Right hindlimb (tissue), 1 donor: ENCODE measurements at regions not wholly inside any gene's neighbourhood (a gene's known extent, or its start where the extent isn't known, plus 50 kb on each side); places are given as distances from the start of the nearest gene placed in this dataset.
A peak's percentile ranks its signal among the peaks of the same experiment; 100 is the strongest.

Experiments used
- DNase-seq: peaks from one replicate; pipeline ENCODE4 v3.0.0-alpha.2; 2018

- no peak for DNase-seq
These were observed 358.3 kb upstream of the SMIM21 start for GRCh38 chr18:75785834-75786233.

GRCh38 chr18:75785206-75785605 lies 357.7 kb upstream of the SMIM21 start:
- no peak for DNase-seq

DNA sequence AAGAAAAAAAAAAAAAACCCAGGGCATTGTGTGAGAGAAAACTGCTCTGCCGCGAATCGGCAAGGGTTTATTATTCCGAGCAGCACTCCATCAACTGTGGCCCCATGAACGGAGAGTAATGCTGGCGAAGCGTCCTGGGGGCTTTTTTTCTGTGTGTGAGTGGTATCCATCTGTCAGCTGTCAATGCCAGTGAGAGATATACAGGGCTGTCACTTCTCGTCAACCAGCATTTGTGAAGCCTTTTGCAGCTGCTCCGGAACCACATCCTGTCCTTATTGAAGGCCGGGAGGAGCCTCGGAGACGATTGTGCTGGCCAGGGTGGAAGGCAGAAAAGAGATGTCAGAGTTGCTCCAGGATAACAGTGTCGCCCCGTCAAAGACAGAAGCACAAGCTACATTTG lies 356.9 kb upstream of the SMIM21 start:
- DNase-seq: peak; percentile 59

DNA sequence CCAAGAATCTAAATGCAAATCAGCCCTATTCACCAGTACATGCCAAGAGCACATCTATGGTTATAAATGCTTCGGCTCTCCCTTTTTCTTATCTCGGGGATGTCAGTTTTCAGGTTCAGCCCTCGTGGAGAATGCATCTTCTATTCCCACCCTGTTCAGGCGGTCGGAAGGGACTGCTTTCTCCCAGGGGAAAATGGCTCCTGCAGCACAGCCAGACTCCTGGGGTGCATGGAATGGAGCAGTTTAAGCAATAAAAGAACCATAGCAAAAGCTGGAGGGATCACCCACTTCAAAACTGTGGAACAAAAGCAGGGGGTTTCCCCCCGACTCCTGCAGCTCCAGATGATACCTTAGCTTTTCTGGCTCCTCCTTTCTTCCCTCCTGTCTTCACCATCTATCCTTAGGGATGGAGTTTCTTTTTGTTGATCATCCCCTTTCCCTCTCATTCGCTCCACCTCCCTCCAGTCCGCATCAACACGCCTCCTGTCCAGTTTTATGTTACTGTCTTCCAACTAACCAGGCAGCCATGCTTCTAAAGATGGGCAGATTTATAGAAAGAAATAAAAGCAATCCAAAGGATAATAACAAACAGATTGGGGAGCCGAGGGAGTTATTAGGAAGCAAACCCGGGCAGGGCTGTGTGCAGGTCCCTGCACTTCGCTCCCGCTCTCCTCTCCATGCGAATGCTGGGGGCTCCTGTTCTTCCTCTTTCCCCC lies 356.2 kb upstream of the SMIM21 start:
- DNase-seq: no peak

- DNase-seq: no peak
These were observed 355.3 kb upstream of the SMIM21 start for GRCh38 chr18:75782826-75783225.

- DNase-seq: no peak
These were observed 354.7 kb upstream of the SMIM21 start for GRCh38 chr18:75782204-75782603.

- DNase-seq: no peak
These were observed 352.4 kb upstream of the SMIM21 start for GRCh38 chr18:75779910-75780309.

- no peak for DNase-seq
These were observed 351.9 kb upstream of the SMIM21 start for GRCh38 chr18:75779450-75779849.

DNA sequence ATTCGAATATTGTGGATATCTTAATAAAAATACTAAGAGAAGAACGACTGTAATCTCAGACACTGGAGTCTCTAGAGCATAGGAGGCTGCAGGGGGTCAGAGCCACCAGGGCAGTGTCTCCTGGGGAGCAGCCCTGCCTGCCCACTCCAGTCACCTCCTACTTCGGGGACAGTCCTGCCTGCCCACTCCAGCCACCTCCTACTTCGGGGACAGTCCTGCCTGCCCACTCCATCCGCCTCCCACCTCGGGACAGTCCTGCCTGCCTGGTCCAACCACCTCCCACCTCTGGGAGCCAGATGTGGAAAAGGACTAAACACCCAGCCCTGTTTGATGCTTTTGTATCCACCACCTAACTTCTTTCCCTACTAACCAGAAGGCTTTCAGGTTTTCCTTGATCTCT lies 350.1 kb upstream of the SMIM21 start:
- no peak for DNase-seq

DNA sequence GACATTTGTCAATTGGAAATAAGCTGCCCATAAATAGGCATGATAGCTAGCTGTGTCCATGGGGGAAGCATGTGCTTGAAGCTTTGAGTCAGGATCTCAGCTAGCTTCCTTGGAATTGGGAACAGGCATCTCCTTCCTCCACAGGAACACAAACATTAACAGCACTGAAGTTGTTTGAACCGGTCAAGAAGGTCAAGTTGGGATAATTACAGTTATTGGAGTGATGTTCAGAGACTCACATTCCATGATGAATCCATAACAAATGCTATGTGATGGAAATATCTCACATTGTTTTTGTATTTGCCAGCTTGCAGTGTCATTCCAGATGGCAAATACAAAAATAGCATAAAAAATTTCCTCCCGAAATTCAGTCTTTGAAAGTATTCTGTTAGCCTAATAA lies 347.6 kb upstream of the SMIM21 start:
- DNase-seq: no peak

- no peak for DNase-seq
These were observed 346.1 kb upstream of the SMIM21 start for GRCh38 chr18:75773618-75774017.

DNA sequence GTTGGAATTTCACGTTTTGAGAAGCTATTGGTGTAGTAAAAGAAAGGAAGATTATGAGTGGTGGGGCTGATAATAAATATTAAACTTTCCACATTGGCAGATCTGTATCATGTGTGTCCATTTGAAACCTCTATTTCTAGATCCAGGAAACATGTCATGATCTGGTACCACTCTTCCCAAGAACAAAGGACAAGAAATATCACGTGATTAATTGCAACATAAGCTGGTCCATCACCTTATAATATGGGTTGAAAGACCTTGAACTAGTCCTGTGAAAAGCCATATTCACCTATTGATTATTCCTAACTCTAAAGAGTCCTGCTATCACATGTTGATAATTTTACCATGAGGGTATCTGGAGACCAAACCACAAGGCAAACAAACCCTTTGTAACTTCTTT lies 335.3 kb upstream of the SMIM21 start:
- DNase-seq: no peak

GRCh38 chr18:75760208-75760607 lies 332.7 kb upstream of the SMIM21 start:
- no peak for DNase-seq

GRCh38 chr18:75757951-75758350 lies 330.4 kb upstream of the SMIM21 start:
- no peak for DNase-seq

- DNase-seq: no peak
These were observed 326.9 kb upstream of the SMIM21 start for GRCh38 chr18:75754433-75754832.

- DNase-seq: no peak
These were observed 326.2 kb upstream of the SMIM21 start for GRCh38 chr18:75753753-75754152.

- peak; percentile 30 for DNase-seq
These were observed 325.3 kb upstream of the SMIM21 start for GRCh38 chr18:75752740-75753263.

DNA sequence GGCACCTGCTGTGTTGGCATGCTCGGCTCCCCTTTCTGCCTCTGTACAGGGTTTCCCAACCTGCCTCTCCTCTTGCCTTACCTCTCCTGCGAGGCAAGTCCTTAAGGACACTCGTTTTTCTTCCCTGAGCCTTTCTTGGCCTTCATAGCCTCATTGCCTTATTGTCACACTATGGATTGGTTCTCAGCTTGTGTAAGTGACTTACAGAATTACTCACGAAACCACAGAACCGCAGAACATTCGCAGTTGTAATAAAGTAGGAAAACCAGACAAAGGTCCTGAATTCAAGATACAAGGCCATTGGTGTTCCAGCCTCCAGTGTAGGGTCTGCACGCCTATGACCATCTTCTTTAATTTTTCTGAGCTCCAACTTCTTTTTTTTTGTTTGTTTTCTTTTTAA lies 317.6 kb upstream of the SMIM21 start:
- DNase-seq: no peak

GRCh38 chr18:75742516-75742915 lies 315.0 kb upstream of the SMIM21 start:
- no peak for DNase-seq

- DNase-seq: no peak
These were observed 312.2 kb upstream of the SMIM21 start for GRCh38 chr18:75739682-75740081.

GRCh38 chr18:75735291-75735690 lies 307.8 kb upstream of the SMIM21 start:
- DNase-seq: no peak

DNA sequence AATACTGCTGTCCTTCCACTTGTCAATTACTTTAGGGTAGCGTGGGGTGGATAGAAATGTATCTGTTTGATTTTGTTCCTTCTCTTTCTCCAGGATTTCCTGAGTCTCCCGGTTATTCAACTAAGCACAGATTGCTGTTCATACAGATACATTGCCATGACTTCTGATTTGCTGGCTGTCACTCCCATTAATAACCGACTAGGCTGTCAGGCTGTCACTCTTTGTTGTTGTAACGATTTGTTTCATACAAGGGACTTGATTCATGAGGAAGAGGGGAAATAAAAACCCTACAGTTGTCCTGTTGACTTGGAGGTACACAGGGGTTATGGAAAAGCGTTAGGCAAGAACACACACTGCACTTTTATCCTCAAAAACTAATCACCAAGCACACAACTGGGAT lies 302.7 kb upstream of the SMIM21 start:
- no peak for DNase-seq

- DNase-seq: no peak
These were observed 301.1 kb upstream of the SMIM21 start for GRCh38 chr18:75728621-75729020.

DNA sequence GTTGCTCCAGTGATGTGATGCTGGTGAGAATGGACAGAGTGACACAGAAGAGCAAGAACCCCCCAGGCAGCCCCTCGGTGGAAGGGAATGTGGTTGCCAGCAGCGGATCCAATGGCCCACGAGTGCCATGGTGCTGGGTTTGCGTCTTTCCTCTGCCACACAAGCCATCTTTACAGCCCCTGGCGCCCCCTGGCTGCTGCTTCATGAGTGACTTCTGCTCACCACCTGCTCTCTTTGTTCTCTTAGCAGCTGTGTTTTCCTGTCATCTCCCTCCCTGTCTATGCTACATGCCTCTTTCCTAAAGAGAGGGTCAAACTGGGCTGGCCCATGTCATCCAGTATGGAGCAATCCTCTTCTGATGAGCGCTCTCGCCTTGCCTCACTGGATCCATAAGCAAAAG lies 300.0 kb upstream of the SMIM21 start:
- DNase-seq: peak; percentile 40
